KMS-11 (cell line): ENCODE measurements at regions not wholly inside any gene's neighbourhood (a gene's known extent, or its start where the extent isn't known, plus 50 kb on each side); places are given as distances from the start of the nearest gene placed in this dataset.

ENCODE experiments used
- H2AFZ ChIP-seq: fragments of 200-600 bp; sonication (generic); 2 replicates; pipeline ENCODE4 v1.6.1; 2016; ENCODE audit warnings: antibody characterized with exemption, mixed run types, low read depth
- H3K27ac ChIP-seq: fragments of 200-600 bp; sonication (generic); 2 replicates; pipeline ENCODE4 v1.6.1; 2016; ENCODE audit warnings: mild to moderate bottlenecking, mixed run types
- H3K27me3 ChIP-seq: fragments of 200-600 bp; sonication (generic); 2 replicates; pipeline ENCODE4 v1.6.1; 2017; ENCODE audit warnings: mild to moderate bottlenecking, low read depth, mixed run types, moderate library complexity; ENCODE audit not compliant: insufficient read depth
- H3K36me3 ChIP-seq: fragments of 200-600 bp; sonication (generic); 2 replicates; pipeline ENCODE4 v1.6.1; 2017; ENCODE audit warnings: mild to moderate bottlenecking, mixed run types; ENCODE audit not compliant: insufficient read depth
- H3K4me1 ChIP-seq: fragments of 200-600 bp; sonication (generic); 2 replicates; pipeline ENCODE4 v1.6.1; 2016; ENCODE audit warnings: mild to moderate bottlenecking, low read depth, mixed run types; ENCODE audit not compliant: poor library complexity, severe bottlenecking
- H3K4me2 ChIP-seq: fragments of 200-600 bp; sonication (generic); 2 replicates; pipeline ENCODE4 v1.7.0; 2016; ENCODE audit warnings: mild to moderate bottlenecking, mixed run types
- H3K4me3 ChIP-seq: fragments of 200-600 bp; sonication (generic); IDR thresholded peaks from 2 replicates; pipeline ENCODE4 v1.6.1; 2017; ENCODE audit warnings: low read depth, low read length, mixed read lengths; ENCODE audit not compliant: insufficient read depth
- H3K79me2 ChIP-seq: fragments of 200-600 bp; sonication (generic); 2 replicates; pipeline ENCODE4 v1.6.1; 2016; ENCODE audit warnings: low read depth, mixed run types; ENCODE audit not compliant: insufficient read depth
- H3K9ac ChIP-seq: fragments of 200-600 bp; sonication (generic); 2 replicates; pipeline ENCODE4 v1.6.1; 2016; ENCODE audit warnings: mild to moderate bottlenecking, mixed run types
- H4K20me1 ChIP-seq: fragments of 200-600 bp; sonication (generic); 2 replicates; pipeline ENCODE4 v1.6.1; 2016; ENCODE audit warnings: mild to moderate bottlenecking, mixed run types; ENCODE audit not compliant: insufficient read depth
- TF ChIP-seq, protein P1 (sequence below): fragments of 200-600 bp; sonication (generic); conservative IDR thresholded peaks from 2 replicates; pipeline ENCODE4 v1.6.1; 2017; ENCODE audit warnings: low read depth, mild to moderate bottlenecking, antibody characterized with exemption, low read length, moderate library complexity, mixed read lengths

DNA sequence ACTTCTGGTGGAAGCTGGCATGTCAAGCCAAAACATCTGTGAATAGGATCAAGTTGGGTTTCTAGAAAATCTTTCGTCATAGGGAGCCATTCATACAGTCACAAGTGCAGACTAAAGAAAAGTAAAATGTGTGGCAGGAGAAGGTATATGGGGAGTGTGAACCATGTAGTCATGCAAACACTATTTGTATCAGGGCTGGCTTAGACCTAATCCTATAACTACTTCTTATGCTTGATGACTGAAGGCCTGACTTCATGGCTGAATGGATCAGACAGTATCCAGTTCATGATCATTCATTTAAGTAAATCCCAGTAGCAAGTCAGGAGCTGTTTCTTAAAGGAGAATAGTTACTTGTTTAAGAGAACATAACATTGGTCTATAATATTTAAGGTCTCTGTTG is 63.8 kb upstream of the DAPK1 start:
- Histone ChIP-seq H3K36me3 (no peaks in the 10 kb centered on the region; the same call in 1 of the 2 replicates), H3K4me3 (no peak overlapping the region), H2AFZ (no peak overlapping the region), H3K27me3 (no peaks in the 10 kb centered on the region), H3K9ac (no peak overlapping the region), H3K79me2 (no peaks in the 10 kb centered on the region), H3K27ac (no peak overlapping the region), H3K4me1 (no peaks in the 10 kb centered on the region), H3K4me2 (no peak overlapping the region), H4K20me1 (no peaks in the 10 kb centered on the region)
- TF ChIP-seq, protein P1, sequence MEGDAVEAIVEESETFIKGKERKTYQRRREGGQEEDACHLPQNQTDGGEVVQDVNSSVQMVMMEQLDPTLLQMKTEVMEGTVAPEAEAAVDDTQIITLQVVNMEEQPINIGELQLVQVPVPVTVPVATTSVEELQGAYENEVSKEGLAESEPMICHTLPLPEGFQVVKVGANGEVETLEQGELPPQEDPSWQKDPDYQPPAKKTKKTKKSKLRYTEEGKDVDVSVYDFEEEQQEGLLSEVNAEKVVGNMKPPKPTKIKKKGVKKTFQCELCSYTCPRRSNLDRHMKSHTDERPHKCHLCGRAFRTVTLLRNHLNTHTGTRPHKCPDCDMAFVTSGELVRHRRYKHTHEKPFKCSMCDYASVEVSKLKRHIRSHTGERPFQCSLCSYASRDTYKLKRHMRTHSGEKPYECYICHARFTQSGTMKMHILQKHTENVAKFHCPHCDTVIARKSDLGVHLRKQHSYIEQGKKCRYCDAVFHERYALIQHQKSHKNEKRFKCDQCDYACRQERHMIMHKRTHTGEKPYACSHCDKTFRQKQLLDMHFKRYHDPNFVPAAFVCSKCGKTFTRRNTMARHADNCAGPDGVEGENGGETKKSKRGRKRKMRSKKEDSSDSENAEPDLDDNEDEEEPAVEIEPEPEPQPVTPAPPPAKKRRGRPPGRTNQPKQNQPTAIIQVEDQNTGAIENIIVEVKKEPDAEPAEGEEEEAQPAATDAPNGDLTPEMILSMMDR, result no peak

DNA sequence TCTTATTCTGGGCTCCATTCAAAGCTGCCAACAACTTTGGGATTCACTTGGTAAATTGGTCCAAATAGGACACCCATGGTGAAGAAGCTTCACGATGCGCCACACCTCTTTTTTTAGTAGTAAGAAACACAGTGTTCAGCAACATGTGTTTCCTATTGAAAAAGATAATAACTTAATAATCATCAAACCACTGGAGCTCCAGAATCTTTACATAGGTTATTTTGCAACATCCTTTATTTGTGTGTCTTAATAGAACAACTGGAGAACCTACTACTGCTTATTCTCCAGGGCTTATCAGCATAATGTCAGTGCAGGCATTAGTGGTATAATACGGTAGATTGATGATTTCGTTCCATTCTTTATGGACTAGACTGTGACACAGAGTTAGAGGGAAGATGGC is 63.3 kb upstream of the DAPK1 start:
- Histone ChIP-seq H3K27me3 (no peaks in the 10 kb centered on the region), H3K36me3 (no peaks in the 10 kb centered on the region; the same call in 1 of the 2 replicates), H3K27ac (no peak overlapping the region), H3K4me3 (no peak overlapping the region), H3K79me2 (no peaks in the 10 kb centered on the region), H3K4me2 (no peak overlapping the region), H3K4me1 (no peaks in the 10 kb centered on the region), H2AFZ (no peak overlapping the region), H4K20me1 (no peaks in the 10 kb centered on the region), H3K9ac (no peak overlapping the region)
- TF ChIP-seq, protein P1, result no peak

DNA sequence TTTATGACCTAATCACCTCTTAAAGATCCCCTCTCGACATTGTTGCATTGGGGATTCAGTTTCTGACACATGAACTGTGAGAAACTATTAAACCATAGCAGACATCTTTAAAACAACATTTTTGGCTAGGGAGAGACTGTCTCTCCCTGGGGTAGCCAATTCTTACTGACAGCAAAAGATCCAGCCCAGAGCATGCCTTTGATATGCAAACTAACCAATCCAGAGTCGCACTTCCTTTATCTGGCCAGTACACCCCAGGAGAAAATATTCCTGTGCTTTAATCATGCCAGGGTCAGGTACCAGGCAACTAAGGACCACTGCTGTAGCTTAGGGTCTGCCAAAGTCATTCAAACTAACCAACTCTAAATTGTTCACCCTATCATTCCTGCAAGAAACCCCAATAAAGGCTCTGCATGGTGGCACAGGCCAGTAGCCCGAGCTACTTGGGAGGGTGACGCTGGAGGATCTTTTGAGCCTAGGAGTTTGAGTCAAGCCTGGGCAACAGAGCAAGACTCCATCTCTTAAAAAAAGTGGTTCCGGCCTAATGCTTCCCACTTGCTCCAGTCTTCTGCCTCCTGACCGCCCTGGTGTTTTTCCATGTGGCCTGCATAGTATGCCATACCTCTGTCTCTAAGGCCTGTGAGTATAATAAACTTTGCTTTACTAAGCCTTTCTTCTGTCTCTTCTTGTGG is 62.3 kb upstream of the DAPK1 start:
- Histone ChIP-seq H3K4me3 (no peak overlapping the region), H3K27me3 (no peaks in the 10 kb centered on the region), H3K27ac (no peak overlapping the region), H4K20me1 (no peaks in the 10 kb centered on the region), H3K4me1 (no peaks in the 10 kb centered on the region), H3K79me2 (no peaks in the 10 kb centered on the region), H2AFZ (no peak overlapping the region), H3K9ac (no peak overlapping the region), H3K4me2 (no peak overlapping the region), H3K36me3 (no peaks in the 10 kb centered on the region; the same call in 1 of the 2 replicates)
- TF ChIP-seq, protein P1, result no peak

DNA sequence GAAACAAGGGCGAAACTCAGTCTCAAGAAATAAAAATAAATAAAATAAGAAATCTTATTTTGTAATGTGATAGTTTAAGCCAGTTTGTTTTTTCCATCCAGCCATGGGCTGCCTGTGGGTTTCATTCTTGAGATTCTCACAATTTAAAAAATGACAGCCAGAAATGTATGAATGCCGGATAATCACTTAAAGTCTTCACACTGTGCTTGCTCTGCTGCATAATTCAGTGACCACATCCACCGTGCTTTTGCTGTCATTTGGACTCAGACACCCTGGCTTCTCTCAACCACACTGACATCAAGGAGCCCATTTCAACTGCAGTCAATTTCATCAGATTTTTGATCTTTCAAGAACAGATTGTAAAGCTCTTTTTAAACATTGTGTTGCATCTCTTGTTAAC is 61.0 kb upstream of the DAPK1 start:
- TF ChIP-seq, protein P1, result no peak
- no peaks in the 10 kb centered on the region for H3K79me2 ChIP-seq

More for the DNA sequence above, 61.0 kb upstream of the DAPK1 start:
- Histone ChIP-seq H4K20me1 (no peaks in the 10 kb centered on the region), H3K4me3 (no peak overlapping the region), H2AFZ (no peak overlapping the region), H3K27ac (no peak overlapping the region), H3K36me3 (no peaks in the 10 kb centered on the region; the same call in 1 of the 2 replicates), H3K27me3 (no peaks in the 10 kb centered on the region), H3K9ac (no peak overlapping the region), H3K4me1 (no peaks in the 10 kb centered on the region), H3K4me2 (no peak overlapping the region)
